Nephron (organoid): ENCODE measurements at regions not wholly inside any gene's neighbourhood (a gene's known extent, or its start where the extent isn't known, plus 50 kb on each side); places are given as distances from the start of the nearest gene placed in this dataset.

ENCODE experiments used
- H3K27ac Mint-ChIP-seq, 3 experiments: 2 replicates each; pipeline ENCODE4 v1.8.0; 2020; ENCODE audit warnings: mixed read lengths in 3 of 3, mild to moderate bottlenecking in 2 of 3, moderate library complexity in 1 of 3
- H3K27me3 Mint-ChIP-seq: 2 replicates; pipeline ENCODE4 v1.8.0; 2021; ENCODE audit warnings: low read depth, mild to moderate bottlenecking, moderate library complexity, mixed read lengths
- H3K36me3 Mint-ChIP-seq: 2 replicates; pipeline ENCODE4 v1.8.0; 2020; ENCODE audit warnings: low read depth, mixed read lengths
- H3K4me1 Mint-ChIP-seq: 2 replicates; pipeline ENCODE4 v1.8.0; 2020; ENCODE audit warnings: mixed read lengths
- H3K4me3 Mint-ChIP-seq, 3 experiments: 2 replicates each; pipeline ENCODE4 v1.8.0; 2020; ENCODE audit warnings: mild to moderate bottlenecking in 3 of 3, mixed read lengths in 3 of 3, moderate library complexity in 2 of 3
- H3K9me3 Mint-ChIP-seq: 2 replicates; pipeline ENCODE4 v1.8.0; 2020; ENCODE audit warnings: mixed read lengths
- CTCF ChIP-seq, 3 experiments: fragments of 200-600 bp; sonication (generic); IDR thresholded peaks; one replicate each; pipeline ENCODE4 v1.5.0; 2021; ENCODE audit warnings: antibody characterized with exemption in 3 of 3; ENCODE audit not compliant: unreplicated experiment in 3 of 3

GRCh38 chr18:39805218-39805617 lies 2149.8 kb upstream of the PIK3C3 start:
- peaks cover 5% of the 10 kb centered on the region for H3K9me3 Mint-ChIP-seq
- no peaks in the 10 kb centered on the region for H3K4me1 Mint-ChIP-seq
- H3K27me3 Mint-ChIP-seq: no peaks in the 10 kb centered on the region
- no peak overlapping the region for H3K4me3 Mint-ChIP-seq
- H3K36me3 Mint-ChIP-seq: no peaks in the 10 kb centered on the region
- TF ChIP-seq CTCF (IDR thresholded peaks at IDR 0.05; ENCODE audit: unreplicated experiment in 3 of 3): no peak
- H3K27ac Mint-ChIP-seq: no peak overlapping the region

- Mint-ChIP-seq H3K36me3 (no peaks in the 10 kb centered on the region), H3K4me1 (peaks cover 7% of the 10 kb centered on the region), H3K27me3 (no peaks in the 10 kb centered on the region), H3K4me3 (no peak overlapping the region), H3K9me3 (no peaks in the 10 kb centered on the region), H3K27ac (no peak overlapping the region)
- TF ChIP-seq CTCF (IDR thresholded peaks at IDR 0.05; ENCODE audit: unreplicated experiment in 3 of 3): no peak
These were observed 2152.3 kb upstream of the PIK3C3 start for GRCh38 chr18:39802648-39803229.

- no peak overlapping the region for H3K4me3 Mint-ChIP-seq
- H3K27me3 Mint-ChIP-seq: no peaks in the 10 kb centered on the region
- peaks cover 11% of the 10 kb centered on the region for H3K4me1 Mint-ChIP-seq
- H3K9me3 Mint-ChIP-seq: no peaks in the 10 kb centered on the region
- H3K27ac Mint-ChIP-seq: no peak overlapping the region
- no peaks in the 10 kb centered on the region for H3K36me3 Mint-ChIP-seq
- no peak for TF ChIP-seq CTCF (IDR thresholded peaks at IDR 0.05; ENCODE audit: unreplicated experiment in 3 of 3)
These were observed 2153.2 kb upstream of the PIK3C3 start for GRCh38 chr18:39801848-39802247.

DNA sequence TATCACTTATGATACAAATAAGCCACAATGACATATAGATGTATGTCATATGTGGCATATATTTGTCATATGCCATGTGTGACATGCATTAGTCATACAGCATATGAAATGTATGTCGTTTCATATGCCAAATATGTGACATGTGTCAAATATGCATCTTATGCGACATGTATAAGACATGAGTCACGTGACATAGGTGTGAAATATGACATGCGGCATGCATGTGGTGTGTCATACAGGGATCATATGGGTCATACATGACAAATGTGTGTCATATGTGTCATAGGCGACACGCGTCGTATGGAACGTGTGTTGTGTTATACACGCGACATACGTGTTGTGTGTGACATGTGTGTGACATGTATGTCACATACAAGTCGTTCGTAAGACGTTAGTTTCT lies 2154.0 kb upstream of the PIK3C3 start:
- H3K36me3 Mint-ChIP-seq: no peaks in the 10 kb centered on the region
- H3K27ac Mint-ChIP-seq: no peak overlapping the region

DNA sequence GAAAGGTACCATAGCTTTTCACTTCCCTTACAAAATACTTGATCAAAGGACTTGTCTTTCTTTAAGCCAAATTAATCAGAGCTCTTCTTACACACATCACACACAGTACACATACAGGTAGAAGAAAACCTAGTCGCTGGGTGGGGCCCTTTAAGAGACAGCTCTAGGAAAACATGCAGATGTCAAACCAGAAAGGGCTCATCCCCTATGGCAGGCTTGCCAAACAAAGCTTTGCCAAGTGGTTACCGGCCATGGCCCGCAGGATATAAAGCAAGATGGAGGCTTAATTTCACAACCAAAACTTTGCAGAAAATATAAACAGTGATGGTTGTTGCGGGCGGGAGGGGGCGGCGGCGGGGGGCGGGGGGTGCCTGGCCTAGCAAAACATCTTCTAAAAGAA lies 2156.0 kb upstream of the PIK3C3 start:
- no peaks in the 10 kb centered on the region for H3K36me3 Mint-ChIP-seq
- H3K9me3 Mint-ChIP-seq: no peaks in the 10 kb centered on the region
- peak overlapping the region; percentile 90 to 94 (median 93) for H3K4me3 Mint-ChIP-seq
- peaks cover 11% of the 10 kb centered on the region for H3K4me1 Mint-ChIP-seq
- peak overlapping the region in 2 of 3 experiments; percentile 12 to 57 for H3K27ac Mint-ChIP-seq
- H3K27me3 Mint-ChIP-seq: peaks cover 3% of the 10 kb centered on the region
- no peak for TF ChIP-seq CTCF (IDR thresholded peaks at IDR 0.05; ENCODE audit: unreplicated experiment in 3 of 3)

More for the DNA sequence above, 2154.0 kb upstream of the PIK3C3 start:
- Mint-ChIP-seq H3K9me3 (no peaks in the 10 kb centered on the region), H3K27me3 (no peaks in the 10 kb centered on the region), H3K4me1 (peaks cover 11% of the 10 kb centered on the region), H3K4me3 (no peak overlapping the region)
- TF ChIP-seq CTCF (IDR thresholded peaks at IDR 0.05; ENCODE audit: unreplicated experiment in 3 of 3): no peak

DNA sequence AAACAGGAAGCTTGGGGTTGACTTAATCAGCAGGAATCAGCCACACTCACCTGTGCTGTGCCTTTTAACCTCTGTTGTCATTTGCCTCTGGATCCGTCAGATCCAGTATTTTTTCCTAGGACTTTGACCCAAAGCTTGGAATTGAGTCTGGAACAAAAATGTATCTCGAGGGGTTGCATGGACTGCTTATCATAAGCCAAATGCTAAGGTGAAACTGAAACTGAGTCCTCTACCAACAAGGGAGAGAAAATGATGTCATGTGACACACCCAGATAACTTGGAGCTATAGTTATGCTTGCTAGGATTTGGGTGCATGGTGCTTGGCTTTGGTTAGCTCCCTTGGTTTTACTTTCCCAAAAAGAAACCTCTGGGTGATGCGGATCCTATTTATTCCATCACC lies 2158.6 kb upstream of the PIK3C3 start:
- Mint-ChIP-seq H3K27me3 (peaks cover 3% of the 10 kb centered on the region), H3K4me3 (no peak overlapping the region), H3K9me3 (no peaks in the 10 kb centered on the region), H3K4me1 (peaks cover 11% of the 10 kb centered on the region), H3K27ac (no peak overlapping the region), H3K36me3 (no peaks in the 10 kb centered on the region)
- TF ChIP-seq CTCF (IDR thresholded peaks at IDR 0.05; ENCODE audit: unreplicated experiment in 3 of 3): no peak
